ENCODE measurements at regions not wholly inside any gene's neighbourhood (a gene's known extent, or its start where the extent isn't known, plus 50 kb on each side); places are given as distances from the start of the nearest gene placed in this dataset.

DNA sequence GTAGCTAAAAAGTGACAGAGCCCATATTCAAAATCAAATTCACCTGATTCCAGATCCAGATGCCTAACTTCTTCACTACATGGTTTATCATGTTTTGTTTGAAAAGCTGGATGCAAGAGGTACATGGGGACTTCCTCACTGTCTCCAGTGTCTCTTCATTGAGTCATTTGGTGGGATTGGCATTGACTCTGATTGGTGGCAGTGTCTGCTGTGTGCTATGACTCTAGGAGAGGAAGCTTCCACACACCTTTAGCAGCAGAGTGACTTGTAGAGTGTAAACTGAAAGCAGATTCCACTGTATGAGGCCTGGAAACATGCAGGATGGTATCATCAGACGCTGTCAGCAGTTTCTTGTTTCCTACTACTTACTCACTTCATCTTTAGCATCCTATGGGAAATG is 250.9 kb upstream of the SEMA6A start:
- no peak for TF ChIP-seq POLR2A (IDR thresholded peaks at IDR 0.05)
- TF ChIP-seq, protein P1, sequence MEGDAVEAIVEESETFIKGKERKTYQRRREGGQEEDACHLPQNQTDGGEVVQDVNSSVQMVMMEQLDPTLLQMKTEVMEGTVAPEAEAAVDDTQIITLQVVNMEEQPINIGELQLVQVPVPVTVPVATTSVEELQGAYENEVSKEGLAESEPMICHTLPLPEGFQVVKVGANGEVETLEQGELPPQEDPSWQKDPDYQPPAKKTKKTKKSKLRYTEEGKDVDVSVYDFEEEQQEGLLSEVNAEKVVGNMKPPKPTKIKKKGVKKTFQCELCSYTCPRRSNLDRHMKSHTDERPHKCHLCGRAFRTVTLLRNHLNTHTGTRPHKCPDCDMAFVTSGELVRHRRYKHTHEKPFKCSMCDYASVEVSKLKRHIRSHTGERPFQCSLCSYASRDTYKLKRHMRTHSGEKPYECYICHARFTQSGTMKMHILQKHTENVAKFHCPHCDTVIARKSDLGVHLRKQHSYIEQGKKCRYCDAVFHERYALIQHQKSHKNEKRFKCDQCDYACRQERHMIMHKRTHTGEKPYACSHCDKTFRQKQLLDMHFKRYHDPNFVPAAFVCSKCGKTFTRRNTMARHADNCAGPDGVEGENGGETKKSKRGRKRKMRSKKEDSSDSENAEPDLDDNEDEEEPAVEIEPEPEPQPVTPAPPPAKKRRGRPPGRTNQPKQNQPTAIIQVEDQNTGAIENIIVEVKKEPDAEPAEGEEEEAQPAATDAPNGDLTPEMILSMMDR (IDR thresholded peaks at IDR 0.05), result no peak
- no peak for TF ChIP-seq POLR2AphosphoS5 (IDR thresholded peaks at IDR 0.05)
